Sigmoid colon (tissue), 6 donors: ENCODE measurements at regions not wholly inside any gene's neighbourhood (a gene's known extent, or its start where the extent isn't known, plus 50 kb on each side); places are given as distances from the start of the nearest gene placed in this dataset.

Source experiments
- DNase-seq: peaks from one replicate; pipeline ENCODE4 v3.0.0-alpha.2; 2019
- H3K27ac ChIP-seq, 4 donors: fragments of 200-600 bp; sonication (generic); one replicate each; pipeline ENCODE4 v1.5.1; 2016 to 2019; ENCODE audit warnings: mild to moderate bottlenecking in 1 of 4
- H3K27me3 ChIP-seq, 3 donors: fragments of 200-600 bp; sonication (generic); one replicate each; pipeline ENCODE4 v1.5.1; 2019; ENCODE audit warnings: mild to moderate bottlenecking in 1 of 3
- H3K36me3 ChIP-seq, 4 donors: fragments of 200-600 bp; sonication (generic); one replicate each; pipeline ENCODE4 v1.5.1; 2016 to 2019
- H3K4me1 ChIP-seq, 4 donors: fragments of 200-600 bp; sonication (generic); one replicate each; pipeline ENCODE4 v1.5.1; 2017 to 2019
- H3K4me3 ChIP-seq, 4 donors: fragments of 200-600 bp; sonication (generic); one replicate each; pipeline ENCODE4 v1.5.1; 2017 to 2019; ENCODE audit warnings: mild to moderate bottlenecking in 2 of 4, moderate library complexity in 1 of 4
- H3K9me3 ChIP-seq, 4 donors: fragments of 200-600 bp in 3 of 4; sonication (generic) in 3 of 4; one replicate each; pipeline versions ENCODE4 v1.5.1 to v1.6.1; 2013 to 2019
- EP300 ChIP-seq, 4 donors: sonication (generic); formaldehyde crosslinking; IDR thresholded peaks; one replicate each; pipeline ENCODE4 v1.6.1; 2017; ENCODE audit warnings: antibody characterized with exemption in 4 of 4
- POLR2A ChIP-seq, 2 donors: fragments of 450-650 bp; IDR thresholded peaks; one replicate each; pipeline ENCODE4 v1.6.1; 2016; ENCODE audit warnings: antibody characterized with exemption in 2 of 2, mild to moderate bottlenecking in 2 of 2, moderate library complexity in 2 of 2
- POLR2AphosphoS5 ChIP-seq, 4 donors: sonication (generic); formaldehyde crosslinking; IDR thresholded peaks; one replicate each; pipeline ENCODE4 v1.6.1; 2017; ENCODE audit warnings: antibody characterized with exemption in 4 of 4
- WGBS, 2 donors: extraction: QIAGEN DNeasy Blood & Tissue Kit; methylation state at CpG; one replicate each; pipeline ENCODE4 v1.1.7; 2013; 5-methylcytosine and 5-hydroxymethylcytosine counted together
- intact Hi-C: fragments of 100-400 bp; cut with DNase I; formaldehyde crosslinking; loops from one replicate; pipeline ENCODE4 v1.15.1; 2023
- small RNA-seq, 3 donors: library from RNA; depleted of rRNA; stranded (forward); fragments of <200 nt; gene quantifications; one replicate each; pipeline ENCODE3, GENCODE V24; 2016
- TF ChIP-seq, protein P1 (sequence below), 4 experiments: fragments of 450-650 bp in 3 of 4; fragments of 200-600 bp in 1 of 4; IDR thresholded peaks; one replicate each; pipeline ENCODE4 v1.5.1; 2016 to 2019; ENCODE audit warnings: antibody characterized with exemption in 4 of 4, mild to moderate bottlenecking in 3 of 4, moderate library complexity in 2 of 4
- donor health status: healthy with polysubstance abuse.
- donor health status: healthy.

DNA sequence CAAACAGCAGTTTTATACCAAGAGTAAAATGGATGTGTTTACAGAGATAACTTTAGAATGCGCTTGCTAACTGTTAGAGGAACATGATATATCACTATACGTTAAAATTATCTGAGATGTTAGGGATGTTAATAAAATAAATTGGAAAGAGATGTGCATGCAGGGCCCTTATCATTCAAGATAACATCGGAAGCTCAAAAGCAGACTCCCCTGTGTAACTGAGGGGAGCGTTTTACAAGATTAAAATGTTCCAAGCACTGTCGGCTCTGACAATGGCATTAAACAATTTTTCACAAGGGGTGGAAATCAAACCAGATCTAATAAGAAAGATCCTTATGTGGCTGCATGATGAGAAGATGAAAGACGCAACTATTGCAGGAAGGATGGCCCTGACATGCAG is 53.3 kb upstream of the DCC start:
- Histone ChIP-seq H3K4me3 (no peak overlapping the region), H3K9me3 (no peaks in the 10 kb centered on the region), H3K36me3 (no peaks in the 10 kb centered on the region), H3K27me3 (no peaks in the 10 kb centered on the region), H3K4me1 (no peaks in the 10 kb centered on the region), H3K27ac (no peak overlapping the region)
- no peak for DNase-seq
- intact Hi-C loops, result no loop called here
- 75 to 86% methylated on average over 6 of the region's 6 CpGs for WGBS, 2 donors
- TF ChIP-seq POLR2AphosphoS5 (IDR thresholded peaks at IDR 0.05) (no peak), POLR2A (IDR thresholded peaks at IDR 0.05) (no peak), EP300 (IDR thresholded peaks at IDR 0.05) (no peak)
- TF ChIP-seq, protein P1, sequence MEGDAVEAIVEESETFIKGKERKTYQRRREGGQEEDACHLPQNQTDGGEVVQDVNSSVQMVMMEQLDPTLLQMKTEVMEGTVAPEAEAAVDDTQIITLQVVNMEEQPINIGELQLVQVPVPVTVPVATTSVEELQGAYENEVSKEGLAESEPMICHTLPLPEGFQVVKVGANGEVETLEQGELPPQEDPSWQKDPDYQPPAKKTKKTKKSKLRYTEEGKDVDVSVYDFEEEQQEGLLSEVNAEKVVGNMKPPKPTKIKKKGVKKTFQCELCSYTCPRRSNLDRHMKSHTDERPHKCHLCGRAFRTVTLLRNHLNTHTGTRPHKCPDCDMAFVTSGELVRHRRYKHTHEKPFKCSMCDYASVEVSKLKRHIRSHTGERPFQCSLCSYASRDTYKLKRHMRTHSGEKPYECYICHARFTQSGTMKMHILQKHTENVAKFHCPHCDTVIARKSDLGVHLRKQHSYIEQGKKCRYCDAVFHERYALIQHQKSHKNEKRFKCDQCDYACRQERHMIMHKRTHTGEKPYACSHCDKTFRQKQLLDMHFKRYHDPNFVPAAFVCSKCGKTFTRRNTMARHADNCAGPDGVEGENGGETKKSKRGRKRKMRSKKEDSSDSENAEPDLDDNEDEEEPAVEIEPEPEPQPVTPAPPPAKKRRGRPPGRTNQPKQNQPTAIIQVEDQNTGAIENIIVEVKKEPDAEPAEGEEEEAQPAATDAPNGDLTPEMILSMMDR (IDR thresholded peaks at IDR 0.05), result no peak

DNA sequence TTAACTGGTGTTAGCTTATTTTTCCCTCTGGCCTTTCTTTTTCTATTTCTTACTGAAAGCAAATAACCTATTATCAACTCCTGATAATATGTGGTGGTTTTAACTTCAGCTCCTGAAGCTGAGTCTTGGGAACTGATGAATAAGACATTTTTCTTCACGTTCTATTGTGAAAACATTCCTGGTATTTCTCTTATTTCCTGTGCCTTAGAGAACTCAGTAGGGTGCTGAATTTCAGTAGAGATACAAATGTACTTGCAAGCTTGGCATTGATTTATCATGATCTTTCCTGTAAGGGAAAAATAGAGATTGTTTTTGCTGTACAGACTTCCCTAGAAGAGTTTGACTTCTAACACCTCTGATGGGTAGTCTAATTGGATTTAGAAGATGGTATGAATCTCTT is 52.8 kb upstream of the DCC start:
- TF ChIP-seq, protein P1 (IDR thresholded peaks at IDR 0.05), result no peak
- no peak for TF ChIP-seq POLR2A (IDR thresholded peaks at IDR 0.05)
- TF ChIP-seq EP300 (IDR thresholded peaks at IDR 0.05), result no peak
- no peak for TF ChIP-seq POLR2AphosphoS5 (IDR thresholded peaks at IDR 0.05)
- Histone ChIP-seq H3K9me3 (no peaks in the 10 kb centered on the region), H3K36me3 (no peaks in the 10 kb centered on the region), H3K4me1 (no peaks in the 10 kb centered on the region), H3K27ac (no peak overlapping the region), H3K4me3 (no peak overlapping the region), H3K27me3 (no peaks in the 10 kb centered on the region)
- DNase-seq, result no peak
- WGBS, 2 donors, result 24 to 55% methylated on average over 1 of the region's 1 CpG
- intact Hi-C loops, result no loop called here

- no peaks in the 10 kb centered on the region for H3K36me3 ChIP-seq
- H3K4me1 ChIP-seq, result no peaks in the 10 kb centered on the region
- WGBS, 2 donors, result 17 to 31% methylated on average over 7 of the region's 7 CpGs
- no peak overlapping the region for H3K27ac ChIP-seq
- intact Hi-C loops, result no loop called here
- no peaks in the 10 kb centered on the region for H3K27me3 ChIP-seq
- TF ChIP-seq EP300 (IDR thresholded peaks at IDR 0.05), result no peak
- no peak for TF ChIP-seq POLR2A (IDR thresholded peaks at IDR 0.05)
- TF ChIP-seq, protein P1 (IDR thresholded peaks at IDR 0.05), result no peak
- TF ChIP-seq POLR2AphosphoS5 (IDR thresholded peaks at IDR 0.05), result no peak
- H3K4me3 ChIP-seq, result no peak overlapping the region
- no peaks in the 10 kb centered on the region for H3K9me3 ChIP-seq
- no peak for DNase-seq
These were observed 51.5 kb upstream of the DCC start for GRCh38 chr18:52288403-52289004.

DNA sequence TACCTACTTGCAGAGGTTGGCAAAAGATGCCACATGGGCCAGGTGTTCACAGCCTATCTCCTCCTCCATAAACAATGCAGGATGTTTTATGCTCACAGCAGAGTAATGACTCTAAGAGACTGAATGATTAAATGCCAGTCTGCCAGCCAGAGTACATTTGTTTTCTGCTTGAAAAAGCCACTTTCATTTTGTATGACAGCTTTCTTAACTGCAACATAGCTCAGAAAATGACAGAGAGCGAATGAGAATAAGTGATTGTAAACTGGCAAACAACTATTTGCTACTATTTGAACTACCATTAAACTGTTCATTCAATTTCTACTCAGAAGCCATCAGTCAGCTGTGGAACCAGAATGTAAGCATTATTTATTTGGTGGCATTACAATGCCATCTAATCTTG is 50.6 kb upstream of the DCC start:
- intact Hi-C loops, result no loop called here
- Histone ChIP-seq H3K9me3 (no peaks in the 10 kb centered on the region), H3K4me3 (no peak overlapping the region), H3K27me3 (no peaks in the 10 kb centered on the region), H3K27ac (no peak overlapping the region), H3K4me1 (no peaks in the 10 kb centered on the region), H3K36me3 (no peaks in the 10 kb centered on the region)
- WGBS, 2 donors, result 75 to 79% methylated on average over 1 of the region's 1 CpG
- DNase-seq, result no peak
- no peak for TF ChIP-seq POLR2A (IDR thresholded peaks at IDR 0.05)
- TF ChIP-seq, protein P1 (IDR thresholded peaks at IDR 0.05), result no peak
- no peak for TF ChIP-seq EP300 (IDR thresholded peaks at IDR 0.05)
- TF ChIP-seq POLR2AphosphoS5 (IDR thresholded peaks at IDR 0.05), result no peak

Small RNA genes in the stretch of these regions (small RNA-seq; reads per million reads assigned to genes)
- 0 reads per million in 3 donors for gene RNU1-46P
